Erythroblast (primary cell): ENCODE measurements at regions not wholly inside any gene's neighbourhood (a gene's known extent, or its start where the extent isn't known, plus 50 kb on each side); places are given as distances from the start of the nearest gene placed in this dataset.

Experiments used
- GATA1 ChIP-seq: IDR thresholded peaks from 2 replicates; pipeline ENCODE4 v1.6.1; 2011; ENCODE audit warnings: low read depth, mild to moderate bottlenecking, control low read depth, low read length, moderate library complexity
- POLR2A ChIP-seq: IDR thresholded peaks from 2 replicates; pipeline ENCODE4 v1.6.1; 2011; ENCODE audit warnings: mild to moderate bottlenecking, low read length

- TF ChIP-seq POLR2A (no peak), GATA1 (no peak)
Measured at GRCh38 chr16:6231398-6231797, 1101.2 kb upstream of the RBFOX1 start.
